Activated CD8-positive, alpha-beta memory T cell treated with anti-CD3 and anti-CD28 coated beads, Interleukin-2, amount 50 U/mL, for 1 hour (primary cell): ENCODE measurements at regions not wholly inside any gene's neighbourhood (a gene's known extent, or its start where the extent isn't known, plus 50 kb on each side); places are given as distances from the start of the nearest gene placed in this dataset.
"Not testable (repeated sequence)": the region's sequence is repeated elsewhere in the genome, so short reads cannot be mapped to it uniquely, and the experiment has no call there.

Experiments used
- DNase-seq: peaks from one replicate; pipeline ENCODE4 v3.0.0-alpha.2; 2020; ENCODE audit errors: extremely low read depth

- not testable (repeated sequence) for DNase-seq
These were observed 50.6 kb upstream of the ZNG1B start for GRCh38 chr2:113386780-113387433.

DNA sequence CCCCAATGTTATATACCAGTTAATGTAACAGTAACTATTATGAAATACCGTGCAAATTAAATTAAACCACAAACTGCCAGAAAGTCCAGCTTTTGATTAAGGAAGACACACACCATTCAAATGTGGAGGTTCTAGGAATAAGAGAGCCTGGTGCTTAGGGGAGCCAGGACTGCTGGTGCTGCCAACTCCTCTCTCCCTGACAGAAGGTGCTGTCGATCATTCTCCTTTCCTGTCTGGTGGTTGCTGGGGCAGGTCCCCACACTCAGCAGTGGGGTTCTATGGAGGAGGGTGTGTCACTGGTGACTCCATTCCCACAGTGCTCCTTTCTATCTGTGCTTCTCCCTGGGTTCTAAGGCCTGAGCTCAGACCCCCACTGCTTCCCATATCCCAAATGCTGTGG is 57.9 kb upstream of the ZNG1B start:
- DNase-seq, result not testable (repeated sequence)

DNA sequence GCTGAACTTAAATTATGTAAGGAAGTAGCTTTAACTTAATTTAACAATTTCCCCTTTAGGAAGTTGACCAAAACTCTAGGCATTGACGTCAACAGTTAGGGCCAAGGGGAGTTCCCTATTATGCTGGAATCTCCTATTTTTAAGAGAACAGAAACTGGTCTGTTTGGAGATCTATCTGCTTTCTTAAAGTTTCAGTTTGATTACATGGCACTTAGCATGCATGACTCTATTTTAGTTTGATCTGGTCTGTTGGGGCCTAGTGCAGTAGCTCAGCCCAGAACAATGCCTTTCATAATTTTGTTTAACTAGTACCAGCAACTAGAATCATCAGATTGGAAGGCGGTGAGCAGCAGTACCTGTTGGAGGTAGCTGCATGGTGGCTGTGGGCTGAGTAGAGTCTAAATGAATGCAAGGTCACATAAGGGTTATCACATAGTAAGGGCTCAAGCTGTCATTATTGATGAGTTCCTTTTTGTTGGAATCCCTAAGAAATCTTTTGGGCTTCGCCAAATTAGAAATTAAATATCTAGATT is 60.5 kb upstream of the ZNG1B start:
- DNase-seq, result no peak

DNA sequence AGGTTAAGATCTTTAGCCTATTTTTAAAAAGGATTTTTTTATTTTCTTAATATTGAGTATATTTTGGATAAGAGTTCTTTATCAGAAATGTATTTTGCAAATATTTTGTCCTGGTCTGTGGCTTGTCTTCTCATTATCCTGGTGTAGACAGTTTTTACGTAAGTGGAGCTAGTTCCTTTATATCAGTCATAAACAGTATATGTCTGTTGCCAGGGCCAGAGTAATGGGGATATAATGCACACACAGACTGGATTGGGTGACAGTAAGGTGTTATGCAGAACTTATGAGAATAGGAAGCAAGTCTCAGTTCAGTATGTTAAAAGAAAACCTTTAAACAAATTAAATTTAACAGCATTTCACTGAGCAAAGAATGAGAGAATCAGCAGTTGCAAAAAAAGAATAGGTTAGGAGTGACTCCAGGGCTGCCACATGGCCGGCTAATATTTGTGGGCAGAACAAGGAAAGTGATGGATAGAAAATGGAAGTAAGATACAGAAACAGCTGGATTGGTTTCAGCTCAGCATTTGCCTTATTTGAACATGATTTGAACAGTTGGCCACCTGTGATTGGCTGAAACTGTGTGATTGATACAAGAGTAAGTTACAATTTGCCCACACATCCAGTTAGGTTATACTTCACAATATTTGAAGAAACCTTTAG is 61.1 kb upstream of the ZNG1B start:
- no peak for DNase-seq

DNA sequence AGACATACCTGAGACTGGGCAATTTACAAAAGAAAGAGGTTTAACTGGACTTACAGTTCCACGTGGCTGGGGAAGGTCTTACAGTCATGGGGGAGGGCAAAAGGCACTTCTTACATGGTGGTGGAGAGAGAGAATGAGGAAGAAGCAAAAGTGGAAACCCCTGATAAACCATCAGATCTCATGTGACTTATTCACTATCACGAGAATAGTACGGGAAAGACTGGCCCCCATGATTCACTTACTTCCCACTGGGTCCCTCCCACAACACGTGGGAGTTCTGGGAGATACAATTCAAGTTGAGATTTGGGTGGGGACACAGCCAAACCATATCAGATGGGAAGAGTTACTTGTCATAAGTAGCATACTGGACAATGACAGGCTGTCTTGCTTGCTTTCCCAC is 62.6 kb upstream of the ZNG1B start:
- DNase-seq, result not testable (repeated sequence)

- DNase-seq, result not testable (repeated sequence)
These were observed 65.1 kb upstream of the ZNG1B start for GRCh38 chr2:113372258-113372834.

DNA sequence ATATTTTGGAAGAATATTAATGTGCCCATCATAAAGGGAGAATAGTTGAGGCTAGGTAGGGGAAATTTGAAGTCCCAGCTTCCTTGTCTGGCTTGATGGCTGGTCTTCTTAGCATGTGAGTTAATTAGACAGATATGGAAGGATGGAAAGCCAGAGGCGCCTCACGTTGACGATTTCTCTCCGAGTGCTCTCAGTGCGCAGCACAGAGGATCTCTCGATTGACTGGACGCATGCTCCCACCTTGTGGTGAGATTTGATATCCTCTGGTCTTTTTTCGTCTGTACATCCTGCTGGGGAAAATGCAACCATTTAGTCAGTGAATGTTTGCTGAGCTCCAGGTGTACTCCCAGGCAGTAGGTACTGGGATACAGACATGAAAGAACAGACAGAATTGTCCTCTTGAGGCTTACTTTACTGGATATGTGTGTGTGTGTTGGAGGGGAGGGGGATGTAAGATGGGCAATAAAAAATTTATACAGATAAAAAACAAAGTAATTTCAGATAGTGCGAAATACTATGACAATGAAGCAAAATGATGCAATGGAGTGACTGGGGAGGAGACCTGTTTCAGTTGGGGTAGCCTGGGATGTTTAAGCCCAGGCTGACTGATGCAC is 66.9 kb upstream of the ZNG1B start:
- peak; percentile 16 for DNase-seq

DNA sequence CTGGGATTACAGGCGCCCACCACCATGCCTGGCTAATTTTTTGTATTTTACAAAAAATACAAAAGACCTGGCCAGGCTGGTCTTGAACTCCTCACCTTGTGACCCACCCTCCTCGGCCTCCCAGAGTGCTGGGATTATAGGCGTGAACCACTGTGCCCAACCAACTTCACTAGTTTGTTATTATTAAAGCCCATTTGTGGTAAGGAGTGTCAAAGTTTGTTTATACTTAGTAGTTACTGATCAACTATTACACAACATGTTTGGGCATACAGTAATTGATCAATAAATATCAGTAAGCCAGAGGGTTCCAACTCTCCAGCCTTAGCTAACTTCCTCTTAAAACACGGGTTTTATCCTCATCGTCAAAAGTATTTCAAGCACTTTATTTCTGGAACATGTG is 67.5 kb upstream of the ZNG1B start:
- no peak for DNase-seq

GRCh38 chr2:113368581-113368980 is 68.9 kb upstream of the ZNG1B start:
- DNase-seq, result not testable (repeated sequence)

DNA sequence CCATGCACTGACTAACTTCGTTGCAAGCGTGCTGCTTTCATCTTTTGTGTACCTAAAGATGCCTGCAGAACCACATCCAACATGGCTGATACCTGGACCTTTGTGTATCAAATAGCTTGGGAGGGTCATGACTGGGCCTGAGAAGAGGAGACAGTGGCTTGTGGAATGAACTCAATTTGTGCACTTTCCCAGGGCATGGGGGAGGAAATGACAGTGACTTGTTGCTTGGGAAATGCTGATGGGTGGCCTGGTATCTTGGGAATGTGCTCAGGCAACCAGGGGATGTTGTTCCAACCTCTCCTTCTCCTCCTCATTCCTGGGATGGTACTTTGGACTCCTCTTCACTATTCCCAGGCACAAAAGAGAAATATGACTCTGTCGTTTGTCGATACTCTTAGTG is 70.7 kb upstream of the ZNG1B start:
- not testable (repeated sequence) for DNase-seq

DNA sequence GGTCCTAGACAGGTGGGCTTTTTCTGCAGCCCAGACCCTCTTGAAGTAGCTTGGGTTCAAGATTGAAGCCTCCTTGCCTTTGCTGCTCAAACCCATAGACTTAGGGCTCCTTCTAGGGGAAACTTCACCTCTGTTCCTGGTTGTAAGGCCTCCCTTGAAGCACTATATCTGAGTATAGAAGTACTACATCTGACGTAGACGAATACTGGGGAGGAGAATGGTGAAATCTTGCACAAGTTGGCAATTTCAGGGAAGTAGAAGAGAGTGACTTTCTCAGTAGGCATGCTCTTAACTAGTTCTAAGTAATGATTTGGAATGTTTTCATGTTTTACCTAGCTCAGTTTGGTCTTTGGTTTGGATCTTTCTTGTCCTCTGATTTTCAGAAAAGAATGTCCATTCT is 71.7 kb upstream of the ZNG1B start:
- not testable (repeated sequence) for DNase-seq

GRCh38 chr2:113365290-113365689 is 72.2 kb upstream of the ZNG1B start:
- DNase-seq, result not testable (repeated sequence)

DNA sequence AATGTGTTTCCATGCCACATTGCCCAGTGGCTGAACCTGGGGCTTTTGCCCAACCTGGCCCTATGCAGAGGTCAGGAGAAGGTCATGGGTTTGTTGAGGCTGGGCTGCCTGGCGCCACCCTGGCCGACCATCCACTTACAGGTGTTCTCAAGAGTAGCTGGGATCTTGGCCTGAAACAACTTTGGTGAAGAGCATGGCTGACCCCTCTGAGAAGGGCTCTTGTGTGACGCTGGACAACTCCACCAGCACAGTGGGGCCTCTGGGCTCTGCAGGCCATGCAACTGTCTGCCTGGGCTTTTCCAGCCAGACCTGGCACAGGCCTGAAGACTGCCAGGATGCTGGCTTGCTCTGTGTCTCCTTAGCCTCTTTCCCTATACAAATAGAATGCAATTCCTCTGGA is 76.4 kb upstream of the ZNG1B start:
- no peak for DNase-seq

- DNase-seq, result no peak
These were observed 78.3 kb upstream of the PAX8 start for GRCh38 chr2:113357071-113357470.

DNA sequence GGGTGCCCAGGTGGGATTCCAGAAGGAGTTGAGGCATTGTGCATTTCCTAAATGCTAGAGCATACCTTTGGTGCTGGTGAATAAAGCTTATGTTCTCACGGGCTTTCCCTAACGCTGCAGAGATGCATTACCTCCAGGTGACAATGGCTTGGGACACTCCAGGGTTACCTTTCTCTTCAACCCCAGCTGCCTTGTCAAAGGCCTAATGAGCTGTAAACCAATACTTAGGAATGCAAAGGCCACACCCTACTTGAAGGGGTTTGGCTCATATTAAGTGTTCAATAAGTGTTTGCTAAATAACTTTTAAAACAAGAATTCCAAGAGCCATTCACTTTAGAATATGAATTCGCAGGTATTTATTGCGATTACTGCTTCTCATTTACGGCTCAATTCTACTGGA is 77.6 kb upstream of the PAX8 start:
- not testable (repeated sequence) for DNase-seq

DNA sequence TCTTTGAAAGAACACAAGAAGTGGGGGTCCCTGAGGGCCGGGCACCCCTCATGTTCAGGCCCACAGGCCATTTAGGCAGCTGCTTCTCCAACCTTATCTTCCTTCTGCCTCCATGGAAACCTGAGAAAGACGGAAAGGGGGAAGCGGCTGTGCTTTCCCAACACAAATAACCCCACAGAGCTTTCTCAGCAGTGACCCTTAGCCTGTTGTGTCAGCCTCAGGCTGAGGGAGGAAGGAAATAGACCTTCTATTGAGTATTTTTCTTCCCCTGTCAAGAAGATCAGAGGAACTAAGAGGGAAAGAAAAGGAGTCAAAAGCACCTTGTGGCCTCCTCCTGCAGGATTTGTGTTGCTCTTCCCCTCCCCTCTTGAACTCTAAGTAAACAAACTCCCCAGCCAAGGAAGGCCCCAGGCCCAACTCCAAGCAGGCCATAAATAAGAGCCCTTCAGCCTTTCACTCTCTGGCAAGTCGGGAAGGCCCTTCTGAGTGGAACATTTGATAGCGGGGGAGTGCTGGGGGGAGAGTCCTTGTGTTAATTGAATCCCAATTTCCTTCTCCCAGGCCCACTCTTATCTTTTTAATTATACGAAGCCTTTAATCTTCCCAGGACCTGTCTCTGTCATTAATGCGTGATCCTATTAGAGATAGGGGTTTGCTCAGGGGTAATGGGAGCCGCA is 76.8 kb upstream of the PAX8 start:
- not testable (repeated sequence) for DNase-seq

- no peak for DNase-seq
These were observed 72.9 kb upstream of the PAX8 start for GRCh38 chr2:113351375-113352355.

DNA sequence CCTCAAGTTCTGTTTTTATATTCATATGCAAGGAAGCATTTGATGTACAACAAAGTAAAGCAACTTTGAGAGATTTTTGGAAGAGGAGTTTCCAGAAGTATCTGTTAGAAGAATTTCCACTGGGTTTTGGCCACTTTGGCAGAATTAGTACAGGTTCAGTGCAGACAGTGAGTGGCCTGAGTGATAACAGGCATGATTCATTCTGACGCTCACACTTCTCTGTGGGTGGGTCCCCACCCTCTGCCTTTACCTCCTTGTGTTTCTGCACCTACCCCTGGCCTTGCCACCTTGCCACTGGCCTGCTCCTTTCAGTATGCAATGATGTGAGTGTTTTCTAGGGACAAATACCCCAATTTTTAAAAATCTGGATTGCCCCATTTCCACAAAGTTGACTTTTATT is 65.1 kb upstream of the PAX8 start:
- not testable (repeated sequence) for DNase-seq

DNA sequence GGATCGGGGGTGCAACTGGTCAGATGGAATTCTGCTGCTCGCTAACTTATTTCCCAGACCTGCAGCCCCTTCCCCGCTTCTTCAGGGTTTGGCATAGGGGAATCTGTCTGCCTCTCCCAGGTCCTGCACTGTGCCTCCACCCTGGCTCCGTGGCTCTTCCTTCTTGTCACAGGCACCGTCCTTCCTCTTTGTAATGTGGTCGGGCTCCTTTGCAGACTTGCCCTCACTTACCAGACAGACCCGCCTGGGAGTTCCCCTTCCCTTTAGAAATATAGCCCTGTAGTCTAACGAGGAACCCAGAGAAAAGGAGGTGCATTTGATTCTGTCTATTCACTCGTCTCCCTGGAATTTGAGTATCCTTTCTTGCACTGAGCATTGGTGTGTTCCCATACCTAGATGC is 63.9 kb upstream of the PAX8 start:
- DNase-seq, result no peak

GRCh38 chr2:113341870-113342253 is 63.1 kb upstream of the PAX8 start:
- not testable (repeated sequence) for DNase-seq
